Mucosa of rectum (tissue), 2 donors: ENCODE measurements at regions not wholly inside any gene's neighbourhood (a gene's known extent, or its start where the extent isn't known, plus 50 kb on each side); places are given as distances from the start of the nearest gene placed in this dataset.
"Not testable (repeated sequence)": the region's sequence is repeated elsewhere in the genome, so short reads cannot be mapped to it uniquely, and the experiment has no call there.

Experiments
- H3K27ac ChIP-seq, 2 donors: one replicate each; pipeline ENCODE4 v1.7.0; 2013; ENCODE audit warnings: inconsistent platforms in 2 of 2, low read depth in 2 of 2, low read length in 2 of 2
- H3K27me3 ChIP-seq, 2 donors: one replicate each; pipeline ENCODE4 v1.7.0; 2013; ENCODE audit warnings: low read length in 2 of 2; ENCODE audit not compliant: control insufficient read depth in 2 of 2, insufficient read depth in 2 of 2
- H3K36me3 ChIP-seq, 2 donors: one replicate each; pipeline ENCODE4 v1.7.0; 2013; ENCODE audit warnings: low read length in 2 of 2; ENCODE audit not compliant: control insufficient read depth in 2 of 2, insufficient read depth in 2 of 2
- H3K4me1 ChIP-seq, 2 donors: one replicate each; pipeline ENCODE4 v1.7.0; 2013; ENCODE audit warnings: low read length in 2 of 2, mild to moderate bottlenecking in 1 of 2; ENCODE audit not compliant: control insufficient read depth in 2 of 2, insufficient read depth in 2 of 2
- H3K4me3 ChIP-seq, 2 donors: one replicate each; pipeline ENCODE4 v1.7.0; 2013; ENCODE audit warnings: low read length in 2 of 2
- H3K9ac ChIP-seq, 2 donors: one replicate each; pipeline ENCODE4 v1.7.0; 2013; ENCODE audit warnings: low read length in 2 of 2, low read depth in 1 of 2, mild to moderate bottlenecking in 1 of 2
- H3K9me3 ChIP-seq, 2 donors: one replicate each; pipeline ENCODE4 v1.7.0; 2013; ENCODE audit warnings: low read length in 2 of 2; ENCODE audit not compliant: control insufficient read depth in 2 of 2
- donor health status: healthy.
- donor health status: Normal muscosa, but diverticular disease.

DNA sequence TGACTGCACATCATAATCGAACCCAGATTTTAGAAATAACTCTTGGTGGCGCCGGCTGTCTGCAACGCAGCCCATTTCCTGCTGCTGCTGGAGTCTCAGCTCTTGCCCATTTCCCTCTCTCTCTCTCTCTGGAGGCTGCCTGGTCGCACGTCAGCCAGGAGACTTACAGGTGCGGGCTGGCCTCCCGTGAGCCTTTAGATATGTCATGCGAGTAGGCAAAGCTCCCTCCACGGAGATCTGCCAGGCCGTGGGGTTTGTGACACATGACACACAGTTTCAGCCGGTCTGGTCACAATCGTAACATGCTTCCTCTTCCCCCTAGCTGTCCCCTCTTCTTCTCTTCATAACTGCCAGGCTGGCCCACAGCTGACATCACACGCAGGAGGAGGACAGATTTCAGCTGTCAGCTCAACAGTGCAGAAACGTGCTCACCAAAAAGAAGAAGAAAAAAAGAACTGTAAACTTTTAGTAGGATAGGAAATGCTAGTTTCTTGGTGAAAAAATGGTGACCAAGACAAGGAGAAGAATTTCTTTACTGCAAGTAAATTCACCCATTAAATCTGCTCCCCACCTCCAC, 489.3 kb downstream of the ZNF516 start:
- H3K9ac ChIP-seq = no peak overlapping the region
- peaks cover 0 to 3% of the 10 kb centered on the region in 2 donors for H3K9me3 ChIP-seq
- H3K27me3 ChIP-seq = no peaks in the 10 kb centered on the region
- H3K4me1 ChIP-seq = no peaks in the 10 kb centered on the region
- no peak overlapping the region for H3K4me3 ChIP-seq
- H3K36me3 ChIP-seq = no peaks in the 10 kb centered on the region
- H3K27ac ChIP-seq = no peak overlapping the region

DNA sequence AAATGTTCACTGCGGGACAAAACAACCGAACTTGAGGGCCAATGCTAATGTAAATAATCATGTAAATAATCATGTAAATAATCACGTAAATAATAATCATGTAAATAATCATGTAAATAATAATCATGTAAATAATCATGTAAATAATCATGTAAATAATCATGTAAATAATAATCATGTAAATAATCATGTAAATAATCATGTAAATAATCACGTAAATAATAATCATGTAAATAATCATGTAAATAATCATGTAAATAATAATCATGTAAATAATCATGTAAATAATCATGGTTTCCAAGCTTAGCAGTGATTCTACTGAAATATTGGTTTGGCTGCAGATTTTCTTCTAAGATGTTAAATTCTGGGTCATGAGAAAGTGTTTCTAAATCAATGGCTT, 507.1 kb downstream of the ZNF516 start:
- H3K27ac ChIP-seq, H3K4me3 ChIP-seq: not testable (repeated sequence)

GRCh38 chr18:75984853-75985252, 510.2 kb downstream of the ZNF516 start:
- Histone ChIP-seq H3K27me3 (no peaks in the 10 kb centered on the region), H3K36me3 (no peaks in the 10 kb centered on the region), H3K4me1 (no peaks in the 10 kb centered on the region), H3K9me3 (peaks cover 0 to 7% of the 10 kb centered on the region in 2 donors), H3K9ac (no peak overlapping the region), H3K4me3 (no peak overlapping the region), H3K27ac (no peak overlapping the region)

More for the DNA sequence above, 507.1 kb downstream of the ZNF516 start:
- not testable (repeated sequence) for H3K27me3 ChIP-seq, H3K9me3 ChIP-seq, H3K9ac ChIP-seq, H3K36me3 ChIP-seq, H3K4me1 ChIP-seq

GRCh38 chr18:75981102-75981501, 513.9 kb downstream of the ZNF516 start:
- no peak overlapping the region for H3K4me3 ChIP-seq

DNA sequence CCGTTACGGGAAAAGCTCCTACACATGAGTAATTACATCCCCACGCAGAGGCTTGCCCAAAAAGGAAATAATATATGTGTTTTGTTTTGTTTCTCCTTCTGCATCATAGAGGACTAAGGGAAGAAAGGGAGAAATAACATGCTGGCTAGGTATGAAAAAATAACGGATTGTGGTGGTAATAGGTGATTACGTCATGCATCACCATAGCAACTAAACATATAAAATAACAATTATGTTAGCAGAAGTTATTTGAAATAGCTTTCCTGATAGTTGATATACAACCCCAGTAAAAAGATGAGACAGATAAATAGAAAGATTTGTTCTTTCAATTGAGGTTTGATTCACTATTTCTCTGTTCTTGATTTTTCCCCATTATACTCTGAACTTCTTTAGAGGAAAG, 518.0 kb downstream of the ZNF516 start:
- Histone ChIP-seq H3K4me3 (no peak overlapping the region), H3K9me3 (no peaks in the 10 kb centered on the region), H3K27me3 (no peaks in the 10 kb centered on the region), H3K27ac (no peak overlapping the region), H3K4me1 (no peaks in the 10 kb centered on the region), H3K36me3 (no peaks in the 10 kb centered on the region), H3K9ac (no peak overlapping the region)

More at GRCh38 chr18:75981102-75981501, 513.9 kb downstream of the ZNF516 start:
- no peak overlapping the region for H3K9ac ChIP-seq
- peaks cover 0 to 4% of the 10 kb centered on the region in 2 donors for H3K9me3 ChIP-seq
- H3K4me1 ChIP-seq = no peaks in the 10 kb centered on the region
- no peaks in the 10 kb centered on the region for H3K27me3 ChIP-seq
- no peaks in the 10 kb centered on the region for H3K36me3 ChIP-seq
- no peak overlapping the region for H3K27ac ChIP-seq

- Histone ChIP-seq H3K36me3 (no peaks in the 10 kb centered on the region), H3K9ac (no peak overlapping the region), H3K27ac (no peak overlapping the region), H3K4me1 (no peaks in the 10 kb centered on the region), H3K9me3 (no peaks in the 10 kb centered on the region), H3K27me3 (no peaks in the 10 kb centered on the region), H3K4me3 (no peak overlapping the region)
Measured at GRCh38 chr18:75970212-75970611, 524.8 kb downstream of the ZNF516 start.

- Histone ChIP-seq H3K4me3 (no peak overlapping the region), H3K9ac (no peak overlapping the region), H3K4me1 (no peaks in the 10 kb centered on the region), H3K27me3 (no peaks in the 10 kb centered on the region), H3K27ac (no peak overlapping the region), H3K9me3 (no peaks in the 10 kb centered on the region), H3K36me3 (no peaks in the 10 kb centered on the region)
Measured at GRCh38 chr18:75966431-75966830, 528.6 kb downstream of the ZNF516 start.

GRCh38 chr18:75962036-75962572, 532.9 kb downstream of the ZNF516 start:
- Histone ChIP-seq H3K9ac (no peak overlapping the region), H3K9me3 (no peaks in the 10 kb centered on the region), H3K4me3 (no peak overlapping the region), H3K27me3 (no peaks in the 10 kb centered on the region), H3K27ac (no peak overlapping the region), H3K36me3 (no peaks in the 10 kb centered on the region), H3K4me1 (no peaks in the 10 kb centered on the region)

DNA sequence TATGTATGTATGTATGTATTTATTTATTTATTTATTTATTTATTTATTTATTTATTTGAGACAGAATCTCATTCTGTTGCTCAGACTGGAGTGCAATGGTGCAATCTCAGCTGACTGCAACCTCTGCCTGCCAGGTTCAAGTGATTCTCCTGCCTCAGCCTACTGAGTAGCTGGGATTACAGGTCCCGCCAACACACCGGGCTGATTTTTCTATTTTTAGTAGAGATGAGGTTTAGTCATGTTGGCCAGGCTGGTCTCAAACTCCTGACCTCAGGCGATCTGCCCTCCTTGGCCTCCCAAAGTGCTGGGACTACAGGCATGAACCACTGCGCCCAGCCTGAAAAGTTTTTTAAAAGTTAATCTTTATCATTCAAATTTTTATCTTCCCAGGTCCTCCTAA, 532.9 kb upstream of the SMIM21 start:
- not testable (repeated sequence) for H3K4me3 ChIP-seq, H3K27ac ChIP-seq, H3K36me3 ChIP-seq, H3K4me1 ChIP-seq, H3K9me3 ChIP-seq, H3K27me3 ChIP-seq, H3K9ac ChIP-seq

DNA sequence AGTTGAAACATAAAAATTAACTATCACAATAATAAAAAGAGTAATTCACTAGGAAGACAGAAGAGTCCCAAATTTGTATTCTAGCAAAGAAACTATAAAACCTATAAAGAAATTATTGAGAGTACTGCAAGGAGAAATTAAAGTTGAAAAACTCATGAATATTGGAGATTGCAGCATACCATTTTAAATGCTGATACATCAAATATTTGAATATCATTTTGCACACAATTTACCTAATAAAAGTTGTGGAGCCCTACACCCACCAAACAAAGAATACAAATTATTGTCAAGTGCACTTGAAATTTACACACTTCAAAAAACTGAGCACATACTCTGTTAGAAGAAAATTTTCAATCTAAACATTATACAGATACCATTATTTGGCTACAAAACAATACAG, 531.6 kb upstream of the SMIM21 start:
- no peak overlapping the region for H3K4me3 ChIP-seq
- H3K9me3 ChIP-seq = peaks cover 0 to 2% of the 10 kb centered on the region in 2 donors
- no peaks in the 10 kb centered on the region for H3K27me3 ChIP-seq
- H3K36me3 ChIP-seq = no peaks in the 10 kb centered on the region
- no peak overlapping the region for H3K9ac ChIP-seq
- H3K4me1 ChIP-seq = no peaks in the 10 kb centered on the region
- no peak overlapping the region for H3K27ac ChIP-seq
